Breast epithelium (tissue), 4 donors: ENCODE measurements at regions not wholly inside any gene's neighbourhood (a gene's known extent, or its start where the extent isn't known, plus 50 kb on each side); places are given as distances from the start of the nearest gene placed in this dataset.
A peak's percentile ranks its signal among the peaks of the same experiment; 100 is the strongest.

ENCODE experiments used
- DNase-seq, 2 donors: peaks; one replicate each; pipeline ENCODE4 v3.0.0-alpha.2; 2019; ENCODE audit warnings: low spot score in 2 of 2
- H3K27ac ChIP-seq, 2 donors: fragments of 200-600 bp; sonication (generic) in 1 of 2; one replicate each; pipeline ENCODE4 v1.5.1; 2016 to 2019; ENCODE audit warnings: mild to moderate bottlenecking in 1 of 2
- H3K27me3 ChIP-seq, 2 donors: fragments of 200-600 bp; sonication (generic) in 1 of 2; one replicate each; pipeline versions ENCODE4 v1.5.1 to v1.6.0; 2017 to 2019; ENCODE audit warnings: control low read depth in 1 of 2, mild to moderate bottlenecking in 1 of 2
- H3K36me3 ChIP-seq: fragments of 200-600 bp; one replicate; pipeline ENCODE4 v1.5.1; 2019
- H3K4me1 ChIP-seq, 2 donors: fragments of 200-600 bp; sonication (generic); one replicate each; pipeline ENCODE4 v1.5.1; 2016 to 2019; ENCODE audit warnings: control low read depth in 1 of 2
- H3K4me3 ChIP-seq, 3 donors: fragments of 200-600 bp; sonication (generic); 1 replicate in 2 of 3; 2 replicates in 1 of 3; pipeline ENCODE4 v1.5.1; 2016 to 2019; ENCODE audit warnings: mild to moderate bottlenecking in 3 of 3, moderate library complexity in 2 of 3
- H3K9me3 ChIP-seq, 2 donors: fragments of 200-600 bp; sonication (generic) in 1 of 2; one replicate each; pipeline ENCODE4 v1.5.1; 2016 to 2019; ENCODE audit warnings: control low read depth in 1 of 2
- CTCF ChIP-seq, 3 donors: fragments of 450-650 bp; IDR thresholded peaks; one replicate each; pipeline ENCODE4 v1.5.1; 2016 to 2017; ENCODE audit warnings: antibody characterized with exemption in 3 of 3, mild to moderate bottlenecking in 3 of 3, moderate library complexity in 3 of 3
- POLR2A ChIP-seq: fragments of 450-650 bp; IDR thresholded peaks from one replicate; pipeline ENCODE4 v1.6.1; 2016; ENCODE audit warnings: antibody characterized with exemption, mild to moderate bottlenecking, moderate library complexity
- POLR2AphosphoS5 ChIP-seq, 3 donors: sonication (generic); formaldehyde crosslinking; IDR thresholded peaks; one replicate each; pipeline ENCODE4 v1.6.1; 2017; ENCODE audit warnings: antibody characterized with exemption in 3 of 3
- intact Hi-C: fragments of 100-400 bp; cut with DNase I; formaldehyde crosslinking; loops from one replicate; pipeline ENCODE4 v1.15.1; 2023; ENCODE audit warnings: low total_unique reads

- no peaks in the 10 kb centered on the region for H3K4me1 ChIP-seq
- H3K27ac ChIP-seq: peak overlapping the region; percentile 83 to 88
- intact Hi-C loops: no loop called here
Observed at GRCh38 chr3:159852266-159852665, 136.4 kb upstream of the IL12A start.

GRCh38 chr3:159852821-159853505 is 135.7 kb upstream of the IL12A start:
- intact Hi-C loops: no loop called here
- no peaks in the 10 kb centered on the region for H3K27me3 ChIP-seq
- H3K27ac ChIP-seq: peak overlapping the region; percentile 83 to 88
- peak in 1 of 2 donors; percentile 48 for DNase-seq
- H3K4me1 ChIP-seq: no peaks in the 10 kb centered on the region
- H3K9me3 ChIP-seq: no peaks in the 10 kb centered on the region
- peak overlapping the region in 2 of 3 donors; percentile 21 to 56 for H3K4me3 ChIP-seq
- TF ChIP-seq POLR2A (no peak), CTCF (IDR thresholded peaks at IDR 0.05) (no peak), POLR2AphosphoS5 (IDR thresholded peaks at IDR 0.05) (no peak)
- H3K36me3 ChIP-seq: no peaks in the 10 kb centered on the region

More at GRCh38 chr3:159852266-159852665, 136.4 kb upstream of the IL12A start:
- Histone ChIP-seq H3K4me3 (peak overlapping the region in 1 of 3 donors; percentile 56), H3K36me3 (no peaks in the 10 kb centered on the region), H3K27me3 (no peaks in the 10 kb centered on the region), H3K9me3 (no peaks in the 10 kb centered on the region)
- no peak for TF ChIP-seq POLR2AphosphoS5 (IDR thresholded peaks at IDR 0.05)
- DNase-seq: no peak

GRCh38 chr3:159853506-159853864 is 135.2 kb upstream of the IL12A start:
- peak overlapping the region in 1 of 3 donors; percentile 56 for H3K4me3 ChIP-seq
- TF ChIP-seq POLR2A: no peak
- TF ChIP-seq POLR2AphosphoS5 (IDR thresholded peaks at IDR 0.05): no peak
- TF ChIP-seq CTCF (IDR thresholded peaks at IDR 0.05): no peak
- peak overlapping the region; percentile 83 to 88 for H3K27ac ChIP-seq
- no peaks in the 10 kb centered on the region for H3K4me1 ChIP-seq
- H3K27me3 ChIP-seq: no peaks in the 10 kb centered on the region
- no peak for DNase-seq
- no peaks in the 10 kb centered on the region for H3K9me3 ChIP-seq
- no peaks in the 10 kb centered on the region for H3K36me3 ChIP-seq
- intact Hi-C loops: no loop called here

- DNase-seq: no peak
- Histone ChIP-seq H3K4me3 (no peak overlapping the region), H3K27ac (peak overlapping the region; percentile 20 to 26), H3K36me3 (no peaks in the 10 kb centered on the region), H3K9me3 (no peaks in the 10 kb centered on the region), H3K27me3 (no peaks in the 10 kb centered on the region), H3K4me1 (no peaks in the 10 kb centered on the region)
- TF ChIP-seq POLR2AphosphoS5 (IDR thresholded peaks at IDR 0.05): no peak
- TF ChIP-seq POLR2A: no peak
- no peak for TF ChIP-seq CTCF (IDR thresholded peaks at IDR 0.05)
- intact Hi-C loops: no loop called here
Observed at GRCh38 chr3:159854500-159855124, 134.0 kb upstream of the IL12A start.

DNA sequence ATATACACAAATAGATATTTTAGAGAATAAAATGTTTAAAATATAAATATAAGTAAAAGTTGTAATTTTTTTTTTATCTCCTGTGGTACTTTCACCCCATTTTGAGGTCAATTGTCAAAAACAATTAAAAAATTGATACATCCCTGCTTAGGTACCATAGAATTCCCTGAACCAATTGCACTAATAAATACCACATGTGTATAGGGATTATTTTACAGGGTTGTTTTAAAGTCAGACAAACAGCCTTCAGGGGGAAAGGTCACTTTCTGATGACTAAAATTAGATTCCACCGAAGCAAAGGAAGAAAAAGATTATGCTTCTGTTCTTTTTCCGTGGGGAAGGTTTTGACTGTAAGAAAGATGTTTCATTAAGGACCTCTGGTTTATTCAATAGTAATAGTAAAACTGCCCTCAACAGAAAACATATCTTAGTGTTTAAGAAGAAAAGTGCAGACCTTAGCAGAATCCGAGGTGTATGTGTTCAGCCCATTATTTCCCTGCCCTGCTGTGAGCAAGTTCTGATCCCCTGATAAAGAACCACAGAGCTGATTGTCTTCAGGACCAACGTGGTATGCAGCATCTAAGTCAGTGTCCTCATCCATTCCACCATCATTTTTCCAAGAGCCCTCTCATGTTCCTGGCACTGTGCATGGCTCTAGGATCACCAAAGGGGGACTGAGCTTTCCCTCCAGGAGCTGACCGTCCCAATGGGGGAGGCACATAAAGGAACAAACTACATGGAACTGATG is 132.9 kb upstream of the IL12A start:
- Histone ChIP-seq H3K27me3 (no peaks in the 10 kb centered on the region), H3K4me1 (no peaks in the 10 kb centered on the region), H3K27ac (peak overlapping the region in 1 of 2 donors; percentile 23), H3K9me3 (no peaks in the 10 kb centered on the region), H3K4me3 (peak overlapping the region in 1 of 3 donors; percentile 9), H3K36me3 (no peaks in the 10 kb centered on the region)
- TF ChIP-seq POLR2A: no peak
- no peak for TF ChIP-seq CTCF (IDR thresholded peaks at IDR 0.05)
- DNase-seq: no peak
- intact Hi-C loops: no loop called here
